ENCODE measurements at regions not wholly inside any gene's neighbourhood (a gene's known extent, or its start where the extent isn't known, plus 50 kb on each side); places are given as distances from the start of the nearest gene placed in this dataset.

DNA sequence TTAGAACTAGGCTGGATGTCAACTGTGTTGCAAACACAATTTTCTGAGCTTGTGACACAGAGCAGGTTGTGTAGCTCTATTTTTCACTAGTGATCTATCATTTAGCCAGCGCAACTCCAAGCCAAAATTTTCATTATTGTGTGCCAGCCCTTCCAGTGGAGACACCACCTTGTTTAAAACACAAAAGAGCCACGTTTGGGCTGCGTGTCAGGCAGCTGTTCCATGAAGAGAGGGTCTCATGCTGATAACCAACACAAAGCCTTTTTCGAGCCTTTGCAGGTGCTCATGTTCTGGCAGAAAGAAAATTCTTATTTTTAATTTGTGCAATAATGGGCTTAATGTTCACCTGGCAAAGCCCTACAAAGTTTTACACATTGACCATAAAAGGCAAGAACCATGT is 237.6 kb upstream of the RGMB start:
- no peak for TF ChIP-seq CSDC2 (CRISPR knock-in tag; IDR thresholded peaks at IDR 0.05)
- TF ChIP-seq, protein P1, sequence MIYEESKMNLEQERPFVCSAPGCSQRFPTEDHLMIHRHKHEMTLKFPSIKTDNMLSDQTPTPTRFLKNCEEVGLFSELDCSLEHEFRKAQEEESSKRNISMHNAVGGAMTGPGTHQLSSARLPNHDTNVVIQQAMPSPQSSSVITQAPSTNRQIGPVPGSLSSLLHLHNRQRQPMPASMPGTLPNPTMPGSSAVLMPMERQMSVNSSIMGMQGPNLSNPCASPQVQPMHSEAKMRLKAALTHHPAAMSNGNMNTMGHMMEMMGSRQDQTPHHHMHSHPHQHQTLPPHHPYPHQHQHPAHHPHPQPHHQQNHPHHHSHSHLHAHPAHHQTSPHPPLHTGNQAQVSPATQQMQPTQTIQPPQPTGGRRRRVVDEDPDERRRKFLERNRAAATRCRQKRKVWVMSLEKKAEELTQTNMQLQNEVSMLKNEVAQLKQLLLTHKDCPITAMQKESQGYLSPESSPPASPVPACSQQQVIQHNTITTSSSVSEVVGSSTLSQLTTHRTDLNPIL (CRISPR knock-in tag; IDR thresholded peaks at IDR 0.05; ENCODE audit: low read depth), result no peak
- TF ChIP-seq TOX (CRISPR knock-in tag; IDR thresholded peaks at IDR 0.05; ENCODE audit: borderline replicate concordance), result no peak
- no peak for TF ChIP-seq ARNTL (CRISPR knock-in tag; IDR thresholded peaks at IDR 0.05; ENCODE audit: borderline replicate concordance, low read depth)
- TF ChIP-seq, protein P2, sequence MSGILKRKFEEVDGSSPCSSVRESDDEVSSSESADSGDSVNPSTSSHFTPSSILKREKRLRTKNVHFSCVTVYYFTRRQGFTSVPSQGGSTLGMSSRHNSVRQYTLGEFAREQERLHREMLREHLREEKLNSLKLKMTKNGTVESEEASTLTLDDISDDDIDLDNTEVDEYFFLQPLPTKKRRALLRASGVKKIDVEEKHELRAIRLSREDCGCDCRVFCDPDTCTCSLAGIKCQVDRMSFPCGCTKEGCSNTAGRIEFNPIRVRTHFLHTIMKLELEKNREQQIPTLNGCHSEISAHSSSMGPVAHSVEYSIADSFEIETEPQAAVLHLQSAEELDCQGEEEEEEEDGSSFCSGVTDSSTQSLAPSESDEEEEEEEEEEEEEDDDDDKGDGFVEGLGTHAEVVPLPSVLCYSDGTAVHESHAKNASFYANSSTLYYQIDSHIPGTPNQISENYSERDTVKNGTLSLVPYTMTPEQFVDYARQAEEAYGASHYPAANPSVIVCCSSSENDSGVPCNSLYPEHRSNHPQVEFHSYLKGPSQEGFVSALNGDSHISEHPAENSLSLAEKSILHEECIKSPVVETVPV (CRISPR knock-in tag; IDR thresholded peaks at IDR 0.05), result no peak
- TF ChIP-seq ZNF8 (CRISPR knock-in tag; IDR thresholded peaks at IDR 0.05), result no peak
- TF ChIP-seq SNAI2 (CRISPR knock-in tag; IDR thresholded peaks at IDR 0.05), result no peak
- TF ChIP-seq ESRRG (CRISPR knock-in tag; IDR thresholded peaks at IDR 0.05), result no peak
- TF ChIP-seq PPARA (CRISPR knock-in tag; IDR thresholded peaks at IDR 0.05; ENCODE audit: borderline replicate concordance), result no peak
- no peak for TF ChIP-seq ZFP3 (CRISPR knock-in tag; IDR thresholded peaks at IDR 0.05)
- TF ChIP-seq, protein P3, sequence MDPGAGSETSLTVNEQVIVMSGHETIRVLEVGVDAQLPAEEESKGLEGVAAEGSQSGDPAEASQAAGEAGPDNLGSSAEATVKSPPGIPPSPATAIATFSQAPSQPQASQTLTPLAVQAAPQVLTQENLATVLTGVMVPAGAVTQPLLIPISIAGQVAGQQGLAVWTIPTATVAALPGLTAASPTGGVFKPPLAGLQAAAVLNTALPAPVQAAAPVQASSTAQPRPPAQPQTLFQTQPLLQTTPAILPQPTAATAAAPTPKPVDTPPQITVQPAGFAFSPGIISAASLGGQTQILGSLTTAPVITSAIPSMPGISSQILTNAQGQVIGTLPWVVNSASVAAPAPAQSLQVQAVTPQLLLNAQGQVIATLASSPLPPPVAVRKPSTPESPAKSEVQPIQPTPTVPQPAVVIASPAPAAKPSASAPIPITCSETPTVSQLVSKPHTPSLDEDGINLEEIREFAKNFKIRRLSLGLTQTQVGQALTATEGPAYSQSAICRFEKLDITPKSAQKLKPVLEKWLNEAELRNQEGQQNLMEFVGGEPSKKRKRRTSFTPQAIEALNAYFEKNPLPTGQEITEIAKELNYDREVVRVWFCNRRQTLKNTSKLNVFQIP (CRISPR knock-in tag; IDR thresholded peaks at IDR 0.05; ENCODE audit: borderline replicate concordance, low read depth), result no peak
- TF ChIP-seq ZNF70 (CRISPR knock-in tag; IDR thresholded peaks at IDR 0.05), result no peak
- TF ChIP-seq GLIS3 (CRISPR knock-in tag; IDR thresholded peaks at IDR 0.05), result no peak
- TF ChIP-seq BACH2 (CRISPR knock-in tag; IDR thresholded peaks at IDR 0.05; ENCODE audit: borderline replicate concordance), result no peak
- no peak for TF ChIP-seq ZNF565 (CRISPR knock-in tag; conservative IDR thresholded peaks at IDR 0.05; ENCODE audit: low read depth)
- no peak for TF ChIP-seq OSR1 (CRISPR knock-in tag; IDR thresholded peaks at IDR 0.05)
- TF ChIP-seq TCF4 (CRISPR knock-in tag; IDR thresholded peaks at IDR 0.05; ENCODE audit: borderline replicate concordance), result no peak
- TF ChIP-seq, protein P4, sequence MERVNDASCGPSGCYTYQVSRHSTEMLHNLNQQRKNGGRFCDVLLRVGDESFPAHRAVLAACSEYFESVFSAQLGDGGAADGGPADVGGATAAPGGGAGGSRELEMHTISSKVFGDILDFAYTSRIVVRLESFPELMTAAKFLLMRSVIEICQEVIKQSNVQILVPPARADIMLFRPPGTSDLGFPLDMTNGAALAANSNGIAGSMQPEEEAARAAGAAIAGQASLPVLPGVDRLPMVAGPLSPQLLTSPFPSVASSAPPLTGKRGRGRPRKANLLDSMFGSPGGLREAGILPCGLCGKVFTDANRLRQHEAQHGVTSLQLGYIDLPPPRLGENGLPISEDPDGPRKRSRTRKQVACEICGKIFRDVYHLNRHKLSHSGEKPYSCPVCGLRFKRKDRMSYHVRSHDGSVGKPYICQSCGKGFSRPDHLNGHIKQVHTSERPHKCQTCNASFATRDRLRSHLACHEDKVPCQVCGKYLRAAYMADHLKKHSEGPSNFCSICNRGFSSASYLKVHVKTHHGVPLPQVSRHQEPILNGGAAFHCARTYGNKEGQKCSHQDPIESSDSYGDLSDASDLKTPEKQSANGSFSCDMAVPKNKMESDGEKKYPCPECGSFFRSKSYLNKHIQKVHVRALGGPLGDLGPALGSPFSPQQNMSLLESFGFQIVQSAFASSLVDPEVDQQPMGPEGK (CRISPR knock-in tag; IDR thresholded peaks at IDR 0.05; ENCODE audit: borderline replicate concordance), result no peak
- no peak for TF ChIP-seq RARB (CRISPR knock-in tag; IDR thresholded peaks at IDR 0.05)
- no peak for ATAC-seq

DNA sequence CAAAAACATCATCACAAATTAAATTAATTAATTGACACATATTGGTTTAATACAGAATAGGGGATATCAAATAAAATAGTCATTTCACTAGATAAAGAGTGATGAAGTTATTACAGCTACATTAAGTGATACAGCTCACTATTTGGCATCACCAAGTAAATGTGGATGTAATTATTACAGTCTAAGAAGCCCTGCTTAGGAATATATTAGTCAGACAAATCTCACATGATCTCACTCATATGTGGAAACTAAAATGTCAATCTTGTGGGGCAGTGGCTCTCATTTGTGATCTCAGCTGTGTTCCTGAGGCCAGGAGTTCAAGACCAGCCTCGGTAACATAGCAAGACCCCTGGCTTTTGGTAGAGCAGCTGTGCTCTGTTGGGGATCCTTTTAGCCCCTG is 233.4 kb upstream of the RGMB start:
- no peak for TF ChIP-seq ISL1 (CRISPR knock-in tag; IDR thresholded peaks at IDR 0.05)
- TF ChIP-seq TCF4 (CRISPR knock-in tag; IDR thresholded peaks at IDR 0.05; ENCODE audit: borderline replicate concordance), result no peak
- no peak for TF ChIP-seq CSDC2 (CRISPR knock-in tag; IDR thresholded peaks at IDR 0.05)
- no peak for TF ChIP-seq GLIS3 (CRISPR knock-in tag; IDR thresholded peaks at IDR 0.05)
- TF ChIP-seq, protein P5, sequence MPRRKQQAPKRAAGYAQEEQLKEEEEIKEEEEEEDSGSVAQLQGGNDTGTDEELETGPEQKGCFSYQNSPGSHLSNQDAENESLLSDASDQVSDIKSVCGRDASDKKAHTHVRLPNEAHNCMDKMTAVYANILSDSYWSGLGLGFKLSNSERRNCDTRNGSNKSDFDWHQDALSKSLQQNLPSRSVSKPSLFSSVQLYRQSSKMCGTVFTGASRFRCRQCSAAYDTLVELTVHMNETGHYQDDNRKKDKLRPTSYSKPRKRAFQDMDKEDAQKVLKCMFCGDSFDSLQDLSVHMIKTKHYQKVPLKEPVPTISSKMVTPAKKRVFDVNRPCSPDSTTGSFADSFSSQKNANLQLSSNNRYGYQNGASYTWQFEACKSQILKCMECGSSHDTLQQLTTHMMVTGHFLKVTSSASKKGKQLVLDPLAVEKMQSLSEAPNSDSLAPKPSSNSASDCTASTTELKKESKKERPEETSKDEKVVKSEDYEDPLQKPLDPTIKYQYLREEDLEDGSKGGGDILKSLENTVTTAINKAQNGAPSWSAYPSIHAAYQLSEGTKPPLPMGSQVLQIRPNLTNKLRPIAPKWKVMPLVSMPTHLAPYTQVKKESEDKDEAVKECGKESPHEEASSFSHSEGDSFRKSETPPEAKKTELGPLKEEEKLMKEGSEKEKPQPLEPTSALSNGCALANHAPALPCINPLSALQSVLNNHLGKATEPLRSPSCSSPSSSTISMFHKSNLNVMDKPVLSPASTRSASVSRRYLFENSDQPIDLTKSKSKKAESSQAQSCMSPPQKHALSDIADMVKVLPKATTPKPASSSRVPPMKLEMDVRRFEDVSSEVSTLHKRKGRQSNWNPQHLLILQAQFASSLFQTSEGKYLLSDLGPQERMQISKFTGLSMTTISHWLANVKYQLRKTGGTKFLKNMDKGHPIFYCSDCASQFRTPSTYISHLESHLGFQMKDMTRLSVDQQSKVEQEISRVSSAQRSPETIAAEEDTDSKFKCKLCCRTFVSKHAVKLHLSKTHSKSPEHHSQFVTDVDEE (CRISPR knock-in tag; IDR thresholded peaks at IDR 0.05), result no peak
- TF ChIP-seq, protein P3 (CRISPR knock-in tag; IDR thresholded peaks at IDR 0.05; ENCODE audit: borderline replicate concordance, low read depth), result no peak
- no peak for TF ChIP-seq BACH2 (CRISPR knock-in tag; IDR thresholded peaks at IDR 0.05; ENCODE audit: borderline replicate concordance)
- no peak for TF ChIP-seq ARNTL (CRISPR knock-in tag; IDR thresholded peaks at IDR 0.05; ENCODE audit: borderline replicate concordance, low read depth)
- TF ChIP-seq ZC3H10 (CRISPR knock-in tag; IDR thresholded peaks at IDR 0.05), result no peak
- TF ChIP-seq, protein P2 (CRISPR knock-in tag; IDR thresholded peaks at IDR 0.05), result no peak
- no peak for TF ChIP-seq ZNF8 (CRISPR knock-in tag; IDR thresholded peaks at IDR 0.05)
- no peak for TF ChIP-seq ESRRG (CRISPR knock-in tag; IDR thresholded peaks at IDR 0.05)
- no peak for TF ChIP-seq OSR1 (CRISPR knock-in tag; IDR thresholded peaks at IDR 0.05)
- TF ChIP-seq ZNF565 (CRISPR knock-in tag; conservative IDR thresholded peaks at IDR 0.05; ENCODE audit: low read depth), result no peak
- TF ChIP-seq ZFP30 (CRISPR knock-in tag; IDR thresholded peaks at IDR 0.05), result no peak
- TF ChIP-seq ZNF70 (CRISPR knock-in tag; IDR thresholded peaks at IDR 0.05), result no peak
- ATAC-seq, result no peak
